ENCODE measurements at regions not wholly inside any gene's neighbourhood (a gene's known extent, or its start where the extent isn't known, plus 50 kb on each side); places are given as distances from the start of the nearest gene placed in this dataset.
"Not testable (repeated sequence)": the region's sequence is repeated elsewhere in the genome, so short reads cannot be mapped to it uniquely, and the experiment has no call there.

DNA sequence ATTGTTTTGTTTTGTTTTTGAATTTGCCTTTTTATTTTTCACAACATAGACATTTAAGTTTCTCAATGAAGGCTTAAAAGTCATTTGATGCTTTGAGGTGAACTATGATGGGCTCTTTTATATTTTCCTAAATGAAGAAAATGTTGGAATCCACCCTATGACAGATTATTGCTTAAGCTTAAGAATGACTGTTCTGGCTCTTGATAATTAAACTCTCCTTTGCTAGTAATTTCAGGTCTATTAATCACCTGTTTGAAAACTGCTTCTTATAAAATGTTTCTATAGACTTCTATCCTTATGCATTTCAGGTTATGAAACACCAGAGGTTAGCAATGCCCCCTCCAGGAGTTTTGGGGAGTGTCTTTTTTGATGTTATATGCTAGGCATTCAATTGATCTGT, 424.1 kb upstream of the DYNLRB2 start:
- DNase-seq: no peak

DNA sequence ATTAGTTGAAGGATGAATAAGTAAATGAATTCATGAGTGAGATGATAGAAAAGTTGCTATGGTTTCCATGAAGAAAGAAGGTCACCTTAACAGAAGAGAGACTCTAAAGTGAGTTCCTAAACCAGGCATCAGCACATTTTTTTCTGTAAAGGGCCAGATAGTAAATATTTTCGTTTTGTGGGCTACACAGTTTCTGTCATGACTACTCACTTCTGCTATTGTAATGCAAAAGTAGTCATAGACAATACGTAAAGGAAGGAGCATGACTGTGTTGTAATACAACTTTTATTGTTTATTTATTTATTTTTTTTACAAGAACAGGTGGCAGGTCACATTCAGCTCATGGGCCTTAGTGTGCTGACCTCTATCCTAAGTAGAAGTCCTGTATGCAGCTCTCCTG, 426.1 kb upstream of the DYNLRB2 start:
- DNase-seq: no peak

DNA sequence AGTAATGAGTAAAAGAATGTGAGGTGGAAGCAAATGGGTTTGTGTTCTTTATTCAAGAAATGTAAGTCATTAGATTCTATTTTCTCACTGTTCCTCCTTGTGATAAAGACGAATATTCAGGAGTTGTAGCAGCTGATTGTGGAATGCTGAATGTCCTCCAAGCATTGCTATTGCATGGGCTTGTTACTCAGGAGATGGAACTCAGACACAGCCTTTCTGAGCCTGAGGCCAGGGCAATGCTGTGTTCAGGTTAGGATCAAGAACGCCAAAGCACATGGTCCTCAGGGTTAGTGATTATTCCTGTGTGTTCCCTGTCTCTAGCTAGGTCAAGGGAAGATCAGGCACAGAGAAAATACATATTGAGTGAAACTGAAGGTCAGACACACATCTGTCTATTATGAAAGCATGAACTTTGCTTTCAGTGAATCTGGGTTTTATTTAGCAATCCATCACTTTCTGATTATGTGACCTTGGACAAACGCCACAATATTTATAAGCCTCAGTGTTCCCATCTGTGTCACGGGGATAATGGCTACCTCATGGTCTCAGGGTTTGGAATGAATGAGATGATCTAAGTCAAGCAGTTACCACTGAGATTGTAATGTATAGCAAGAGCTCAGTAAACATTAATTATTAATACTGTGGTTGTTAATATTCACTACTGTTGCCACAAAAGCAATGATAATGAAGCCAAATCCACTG, 426.8 kb upstream of the DYNLRB2 start:
- DNase-seq: no peak

DNA sequence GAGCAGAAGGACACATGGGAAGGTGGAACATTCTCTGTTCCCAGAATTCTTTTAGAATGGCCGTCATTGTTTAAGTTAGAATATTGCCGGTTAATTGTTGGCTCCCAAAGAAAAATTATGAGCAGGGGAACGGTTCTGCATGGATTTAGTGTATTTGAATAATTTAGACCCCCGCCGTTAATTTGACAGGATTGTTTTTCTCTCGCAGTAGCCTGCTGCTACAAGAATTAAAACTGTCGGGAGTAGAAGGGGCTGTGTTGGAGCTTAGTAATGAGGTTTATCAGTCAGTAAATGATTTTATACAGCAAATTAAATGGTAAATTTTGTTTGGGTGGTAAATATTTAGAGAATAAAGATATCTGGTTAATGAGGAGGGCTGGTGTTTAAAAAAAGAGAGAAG, 431.2 kb upstream of the DYNLRB2 start:
- no peak for DNase-seq

DNA sequence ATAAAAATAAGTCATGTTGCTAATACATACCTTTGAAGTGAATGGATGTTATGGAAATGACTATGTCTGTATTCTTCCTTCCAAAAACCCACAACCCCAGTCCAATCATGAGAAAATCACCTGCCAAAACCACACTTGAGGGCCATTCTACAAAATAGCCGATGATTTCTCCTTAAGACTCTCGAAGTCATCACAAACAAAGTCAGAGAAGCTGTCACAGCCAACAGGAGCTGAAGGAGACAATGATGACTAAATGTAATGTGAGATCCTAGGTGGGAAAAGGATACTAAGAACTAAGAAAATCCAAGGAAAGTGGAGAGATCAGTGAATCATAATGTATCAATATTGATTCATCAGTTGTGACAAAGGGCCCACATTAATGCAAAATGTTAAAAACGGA, 432.9 kb upstream of the DYNLRB2 start:
- DNase-seq: no peak

DNA sequence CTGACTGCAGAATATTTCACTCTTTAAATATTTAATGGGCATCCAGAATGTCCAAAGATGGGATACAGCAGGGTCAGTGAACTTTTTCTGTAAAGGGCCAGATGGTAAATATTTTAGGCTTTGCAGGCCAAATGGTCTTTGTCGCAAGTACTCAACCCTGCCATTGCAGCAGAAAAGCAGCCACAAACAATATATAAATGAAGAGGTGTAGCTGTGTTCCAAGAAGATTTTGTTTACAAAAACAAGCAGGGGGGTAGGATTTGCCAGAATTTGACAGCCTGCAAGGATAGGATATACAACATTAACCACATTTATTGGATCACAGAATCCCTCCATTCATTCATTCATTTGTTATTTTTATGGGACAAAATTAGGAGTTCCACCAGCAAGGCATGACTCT, 435.0 kb upstream of the DYNLRB2 start:
- no peak for DNase-seq

DNA sequence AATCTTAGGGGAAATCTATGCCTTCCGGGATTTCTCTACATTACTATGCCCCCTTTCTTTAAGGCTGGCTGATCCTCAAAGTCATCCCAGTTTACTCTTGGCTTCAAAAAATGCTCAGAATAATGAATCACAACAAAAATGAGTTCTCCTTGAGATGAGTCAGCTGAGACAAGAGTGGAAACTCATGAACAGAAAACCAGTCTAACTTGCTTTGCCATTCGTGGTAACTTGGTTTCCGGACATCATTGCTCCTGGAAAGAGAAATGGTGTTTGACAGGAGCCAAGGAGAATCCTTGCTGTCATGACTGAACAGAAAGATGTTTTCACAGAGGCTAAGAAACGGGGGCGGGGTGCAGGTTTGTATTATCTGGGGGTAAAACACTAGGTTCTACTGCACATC, 435.6 kb upstream of the DYNLRB2 start:
- DNase-seq: no peak

DNA sequence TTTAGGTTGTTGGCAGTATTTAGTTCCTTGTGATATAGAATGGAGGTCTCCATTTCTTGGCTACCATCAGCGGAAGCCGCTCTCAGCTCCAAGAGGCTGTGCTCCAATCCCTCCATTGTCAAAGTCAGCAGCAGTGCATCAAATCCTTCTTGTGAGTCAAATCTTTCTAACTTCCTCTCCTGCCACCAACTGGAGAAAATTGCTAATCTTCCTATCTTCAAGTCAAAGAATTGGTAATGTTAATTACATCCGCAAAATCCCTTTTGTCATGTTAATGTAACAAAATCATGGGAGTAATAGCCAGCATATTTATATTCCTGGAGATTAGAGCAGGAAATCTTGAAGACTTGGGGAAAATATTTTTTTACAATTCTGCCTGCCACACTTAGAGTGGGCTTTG, 436.4 kb upstream of the DYNLRB2 start:
- no peak for DNase-seq

DNA sequence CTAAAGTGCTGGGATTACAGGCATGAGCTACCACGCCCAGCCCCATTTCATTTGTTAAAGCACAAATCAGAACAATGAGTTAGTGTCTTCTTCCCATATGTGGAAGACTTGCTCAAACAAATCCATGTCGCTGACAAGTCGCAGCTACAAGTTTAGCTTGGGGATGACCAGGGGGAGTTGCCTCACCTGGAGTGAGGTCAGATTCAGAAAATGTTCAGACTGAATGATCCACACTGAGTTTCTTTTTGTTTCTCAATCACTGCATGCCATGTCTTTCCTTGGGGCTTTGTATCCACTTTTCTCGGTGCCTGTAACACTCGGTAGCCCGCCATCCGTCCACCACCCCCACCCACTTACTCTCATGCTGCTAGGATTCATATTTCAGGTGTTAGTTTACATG, 437.3 kb upstream of the DYNLRB2 start:
- DNase-seq: no peak

DNA sequence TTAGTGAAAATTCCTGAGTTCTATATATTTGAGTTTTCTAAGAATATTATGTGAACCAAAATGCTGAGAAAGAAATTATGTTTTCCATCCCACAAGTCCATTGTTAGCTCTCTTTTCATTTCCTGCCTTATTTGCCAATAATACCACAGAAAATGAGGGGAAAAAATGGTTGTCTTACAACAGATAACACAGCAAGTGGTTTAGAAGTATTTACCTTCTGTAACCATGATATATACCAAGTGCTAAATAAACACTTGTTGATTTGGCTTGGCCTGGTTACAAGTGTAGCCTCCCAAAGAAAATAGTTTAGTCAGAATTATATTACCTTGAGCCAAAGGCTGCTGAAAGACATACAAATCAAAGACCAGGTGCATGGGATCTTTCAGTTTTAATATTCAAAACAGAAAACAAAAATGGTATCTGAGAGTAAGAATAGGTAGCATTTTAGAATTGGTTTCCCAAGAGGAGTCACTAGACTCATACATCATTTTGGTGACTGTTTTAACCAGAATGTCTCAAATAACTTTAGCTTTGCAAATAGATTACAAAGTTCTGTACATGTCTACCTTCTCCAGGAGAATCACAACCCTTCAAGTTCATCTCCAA, 439.8 kb upstream of the DYNLRB2 start:
- no peak for DNase-seq

DNA sequence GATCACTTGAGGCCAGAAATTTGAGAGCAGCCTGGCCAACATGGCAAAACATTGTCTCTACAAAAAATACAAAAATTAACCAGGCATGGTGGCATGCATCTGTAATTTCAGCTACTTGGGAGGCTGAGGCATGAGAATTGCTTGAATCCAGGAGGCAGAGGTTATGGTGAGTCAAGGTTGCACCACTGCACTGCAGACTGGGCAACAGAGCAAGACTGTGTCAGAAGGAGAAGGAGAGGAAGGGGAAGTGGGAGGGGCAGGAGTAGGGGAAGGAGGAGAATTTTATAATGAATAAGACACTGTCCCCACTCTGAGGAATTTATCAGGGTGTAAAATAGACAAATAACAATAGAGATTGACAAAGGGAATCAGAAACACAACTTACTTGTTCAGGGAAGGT, 440.6 kb upstream of the DYNLRB2 start:
- DNase-seq: no peak

DNA sequence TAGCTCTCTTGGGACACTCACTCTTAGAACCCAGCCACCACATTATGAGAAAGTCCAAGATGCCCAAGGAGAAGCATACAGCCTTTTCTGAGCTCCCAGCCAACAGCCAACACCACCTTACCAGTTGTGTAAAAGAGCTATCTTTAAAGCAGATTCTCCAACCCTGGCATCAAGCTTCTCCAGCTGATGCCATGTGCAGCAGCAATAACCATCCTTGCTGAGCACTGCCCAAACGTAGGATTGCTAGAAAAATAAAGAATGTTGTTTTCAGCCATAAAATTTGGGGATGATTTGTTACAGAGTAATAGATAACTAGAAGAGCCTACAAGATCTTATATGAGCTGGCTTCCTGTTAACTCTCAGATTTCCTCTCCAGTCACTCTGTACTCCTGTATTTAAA, 443.7 kb upstream of the DYNLRB2 start:
- DNase-seq: no peak

DNA sequence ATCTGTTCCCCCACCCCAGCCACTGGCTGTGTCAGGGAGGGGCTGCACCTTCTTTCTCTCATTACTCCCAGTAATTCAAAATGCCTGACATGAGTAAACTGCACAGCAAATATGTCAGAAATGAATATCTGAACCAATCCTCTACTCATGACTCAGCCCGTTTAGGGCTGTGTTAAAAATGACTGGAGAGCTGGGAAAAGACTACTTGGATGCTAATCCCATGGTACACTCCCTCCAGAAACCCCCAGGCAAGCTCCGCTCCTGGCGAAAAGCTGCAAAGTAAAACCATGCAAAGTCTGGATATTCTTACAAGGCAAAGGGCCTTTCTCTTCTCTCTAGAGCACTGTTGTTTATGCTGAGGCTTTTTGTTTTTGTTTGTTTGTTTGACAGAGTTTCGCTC, 448.1 kb upstream of the DYNLRB2 start:
- no peak for DNase-seq

DNA sequence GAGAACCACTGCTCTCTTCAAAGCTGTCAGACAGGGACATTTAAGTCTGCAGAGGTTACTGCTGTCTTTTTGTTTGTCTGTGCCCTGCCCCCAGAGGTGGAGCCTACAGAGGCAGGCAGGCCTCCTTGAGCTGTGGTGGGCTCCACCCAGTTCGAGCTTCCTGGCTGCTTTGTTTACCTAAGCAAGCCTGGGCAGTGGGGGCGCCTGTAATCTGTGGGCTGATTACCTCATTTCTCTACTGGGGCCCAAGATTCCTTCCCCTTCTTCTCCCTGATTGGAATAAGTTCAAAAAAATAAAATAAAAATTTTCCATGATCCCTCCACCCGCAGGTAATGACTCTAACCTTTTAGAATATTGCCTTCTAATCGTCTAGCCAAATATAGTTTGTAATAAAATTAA, 449.3 kb upstream of the DYNLRB2 start:
- not testable (repeated sequence) for DNase-seq

DNA sequence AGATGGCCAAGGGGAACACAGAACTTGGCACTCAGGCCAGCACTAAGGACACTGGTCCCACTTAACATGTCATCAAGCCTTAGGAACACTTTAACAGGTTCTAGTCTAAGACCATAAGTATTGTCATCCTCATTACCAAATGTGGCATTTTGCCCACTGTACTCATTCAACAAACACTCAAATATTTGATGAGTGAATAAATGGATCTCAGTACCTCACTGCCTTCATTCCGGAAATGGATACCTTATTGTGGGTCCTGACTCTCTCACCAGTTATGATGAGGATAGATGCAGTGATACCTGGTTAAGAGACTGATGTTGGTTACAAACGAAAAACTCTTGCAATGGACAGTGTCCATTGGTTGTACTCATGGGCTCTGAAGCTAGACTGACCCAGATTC, 455.2 kb upstream of the DYNLRB2 start:
- DNase-seq: no peak

DNA sequence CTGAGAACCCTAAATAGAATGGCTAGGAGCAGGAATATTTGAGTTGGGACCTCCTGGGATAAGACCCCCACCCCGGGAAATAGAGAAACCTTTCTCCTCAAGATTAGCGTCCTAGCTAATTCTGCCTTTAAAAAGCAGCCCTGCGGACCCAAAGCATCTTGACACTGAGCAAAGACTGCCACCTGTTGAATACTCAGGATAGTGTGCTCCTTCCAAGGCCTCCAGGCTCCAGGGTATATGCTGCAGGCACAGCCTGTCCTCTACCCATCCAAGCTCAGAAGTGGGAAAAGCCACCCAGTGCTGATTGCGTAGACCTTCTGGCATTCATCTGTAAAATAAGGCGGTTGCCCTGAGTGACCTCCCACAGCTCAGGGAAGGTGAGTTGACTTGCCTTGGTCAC, 456.2 kb upstream of the DYNLRB2 start:
- peak; percentile 62 for DNase-seq

DNA sequence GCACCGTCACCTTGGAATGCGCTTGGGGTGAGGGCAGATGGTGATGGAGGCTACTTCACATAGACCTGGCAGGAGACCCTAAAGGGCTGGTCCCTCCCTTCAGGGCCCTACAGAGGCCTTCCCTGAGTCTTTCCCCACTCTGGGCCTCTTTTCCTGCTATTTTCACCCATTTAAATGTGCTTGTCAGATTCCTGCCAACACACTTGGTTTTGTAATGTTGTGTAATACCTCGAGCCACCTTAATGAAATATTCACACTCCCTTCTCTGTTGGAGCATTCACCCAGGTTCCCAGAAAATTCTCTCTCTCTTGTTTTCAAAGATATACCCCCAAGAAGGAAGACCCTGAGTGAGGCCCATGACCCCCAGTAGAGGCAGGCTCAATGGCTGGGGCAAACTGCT, 456.6 kb upstream of the DYNLRB2 start:
- no peak for DNase-seq

DNA sequence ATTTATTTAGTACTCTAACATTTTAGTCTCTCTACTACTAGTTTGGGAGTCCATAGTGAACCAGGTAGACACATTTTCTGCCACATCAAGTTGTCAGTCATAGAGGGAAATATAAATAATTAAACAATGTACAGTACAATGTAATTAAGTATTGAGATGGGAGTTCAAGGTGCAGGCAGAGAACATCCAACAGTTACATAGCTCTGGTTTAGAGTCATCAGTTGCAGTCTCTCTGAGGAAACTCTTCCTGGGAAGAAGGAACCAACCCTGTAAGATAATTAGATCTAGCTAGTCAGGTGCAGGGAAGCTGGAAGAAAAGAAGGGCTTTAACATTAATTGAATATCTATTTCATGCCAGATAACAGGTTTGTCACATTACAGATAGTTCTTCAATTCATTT, 457.9 kb upstream of the DYNLRB2 start:
- DNase-seq: no peak

DNA sequence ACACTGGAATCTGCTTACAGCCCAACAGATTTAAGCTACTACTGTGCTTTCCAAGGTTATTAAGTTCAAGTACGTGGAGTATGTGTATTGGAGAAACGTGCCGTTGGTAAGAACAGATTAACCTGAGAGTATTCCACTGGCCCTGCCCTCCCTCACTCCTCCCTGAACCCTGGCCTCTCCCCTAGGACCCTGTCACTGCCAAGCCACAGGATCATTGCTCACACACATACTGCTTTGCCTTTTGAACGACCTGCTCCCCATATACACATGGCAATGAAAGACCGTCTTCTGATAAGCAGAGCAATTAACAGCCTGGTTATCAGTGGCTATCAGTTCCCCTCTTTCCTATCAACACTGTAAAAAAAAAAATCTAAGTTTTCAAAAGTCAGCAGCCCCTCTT, 458.9 kb upstream of the DYNLRB2 start:
- no peak for DNase-seq

DNA sequence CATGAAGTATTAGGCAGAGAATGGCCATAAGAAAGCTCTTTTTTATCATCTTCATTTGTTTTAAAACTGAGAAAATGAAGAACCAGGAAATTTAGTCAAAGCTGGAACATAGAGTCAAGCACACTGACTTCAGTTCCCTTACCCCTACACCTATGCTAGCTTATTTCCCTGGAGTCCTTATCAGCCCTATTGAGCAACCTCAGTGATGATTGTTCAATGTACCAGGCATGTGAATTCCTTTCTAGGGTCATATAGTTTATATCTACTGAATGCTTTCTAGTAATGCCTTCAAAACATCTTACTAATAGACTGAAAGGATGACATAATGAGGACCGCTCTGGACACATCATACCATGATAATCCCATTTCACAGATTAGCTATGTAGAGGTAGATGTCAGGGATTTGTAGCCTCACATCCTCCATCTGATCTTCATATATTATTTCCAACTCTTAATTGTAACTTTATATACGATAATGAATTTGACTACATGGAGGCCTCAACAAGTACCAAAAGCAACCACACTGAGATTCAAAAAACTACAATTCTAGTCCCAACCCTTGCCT, 460.4 kb upstream of the DYNLRB2 start:
- DNase-seq: no peak

DNA sequence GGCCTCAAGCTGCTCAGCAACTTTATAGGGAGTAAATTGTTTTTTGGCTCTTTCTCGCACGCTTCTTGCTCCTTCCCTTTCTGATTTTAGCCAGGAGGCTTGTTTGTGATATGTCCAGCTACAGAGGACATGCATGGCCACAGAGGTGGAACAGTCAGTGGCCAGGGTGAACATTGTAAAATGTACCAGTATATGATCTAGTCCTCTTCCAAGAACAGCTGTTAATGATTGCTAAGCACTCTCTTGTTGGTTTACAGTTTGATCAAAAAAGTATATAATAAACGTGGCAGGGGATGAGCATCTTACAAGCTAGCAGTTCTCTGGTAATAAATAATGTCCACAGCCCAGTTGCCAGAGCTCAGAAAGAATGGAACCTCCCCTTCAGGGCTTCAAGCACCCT, 461.7 kb upstream of the DYNLRB2 start:
- no peak for DNase-seq

DNA sequence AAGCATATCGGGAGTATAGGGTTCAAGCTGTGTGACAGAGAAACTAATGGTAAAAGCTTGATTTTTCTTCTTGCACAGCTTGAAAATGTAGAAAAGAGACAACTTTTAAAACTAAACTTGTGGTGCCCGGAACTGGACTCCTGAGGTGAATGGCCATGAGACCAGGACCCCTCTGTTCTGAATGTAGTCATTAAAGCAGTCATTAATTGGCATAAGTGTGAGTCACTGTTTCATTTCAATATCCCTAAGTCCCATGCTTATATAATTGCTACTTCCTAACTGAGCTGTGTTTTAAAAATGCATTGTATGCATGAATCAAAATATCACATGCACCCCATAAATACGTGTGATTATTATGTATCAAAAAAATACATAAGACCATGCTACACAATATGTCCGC, 463.1 kb upstream of the DYNLRB2 start:
- no peak for DNase-seq

DNA sequence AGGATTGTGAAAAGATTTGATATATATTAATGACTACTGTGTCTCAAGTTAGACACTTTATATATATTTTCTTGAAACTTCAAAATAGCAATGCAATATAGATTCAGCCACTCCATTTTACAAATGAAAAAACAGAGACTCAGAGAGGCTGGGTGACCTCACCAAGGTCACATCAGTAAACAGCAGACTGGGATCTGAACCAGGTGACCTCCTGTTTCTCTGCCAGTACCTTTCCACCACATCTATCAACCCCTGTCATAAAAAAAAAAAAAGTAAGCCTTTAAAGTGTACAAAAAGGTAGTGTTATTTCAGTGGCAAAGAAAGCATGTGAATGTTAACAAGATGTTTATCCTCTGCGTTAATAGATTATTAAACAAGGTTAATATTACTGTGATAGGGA, 466.5 kb upstream of the DYNLRB2 start:
- no peak for DNase-seq

DNA sequence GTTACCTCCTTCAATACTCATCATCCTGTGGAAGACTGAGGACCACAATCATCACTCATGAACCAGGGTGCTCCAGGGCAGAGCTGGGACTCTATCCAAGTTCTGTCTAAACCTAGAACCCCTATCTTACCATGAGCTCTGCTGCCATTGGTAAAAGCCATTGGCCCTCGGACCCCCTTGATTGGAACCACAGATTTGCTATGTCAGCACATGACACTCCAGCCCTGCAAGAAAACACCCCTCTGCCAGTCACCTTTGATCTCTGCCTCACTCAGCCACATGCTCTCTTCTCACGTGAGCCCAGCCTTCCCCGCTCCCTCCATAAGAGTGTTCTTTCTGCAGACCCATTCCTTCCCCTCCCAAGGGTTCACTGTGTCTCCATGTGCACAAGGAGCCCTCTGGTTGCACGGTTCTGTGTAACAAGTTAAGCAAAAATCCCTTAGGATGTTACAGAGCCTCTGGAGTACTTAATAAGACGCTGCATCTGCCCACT, 468.8 kb upstream of the DYNLRB2 start:
- DNase-seq: no peak
